GM12892 (cell line): ENCODE measurements at regions not wholly inside any gene's neighbourhood (a gene's known extent, or its start where the extent isn't known, plus 50 kb on each side); places are given as distances from the start of the nearest gene placed in this dataset.
"Not testable (repeated sequence)": the region's sequence is repeated elsewhere in the genome, so short reads cannot be mapped to it uniquely, and the experiment has no call there.

Experiments
- DNase-seq: peaks from one replicate; pipeline ENCODE4 v3.0.0; 2011; ENCODE audit not compliant: insufficient read length
- FAIRE-seq: peaks from 2 replicates; lab custom pipeline; 2011; peaks lifted over from hg19 to GRCh38; lab: Jason Lieb, UNC
- POLR2A ChIP-seq: IDR thresholded peaks from 2 replicates; pipeline ENCODE4 v1.6.1; 2011; ENCODE audit warnings: low read depth, low read length, control low read depth
- POLR2AphosphoS5 ChIP-seq: IDR thresholded peaks from 2 replicates; pipeline ENCODE4 v1.6.1; 2011; ENCODE audit warnings: low read depth, low read length, control low read depth
- TAF1 ChIP-seq: IDR thresholded peaks from 2 replicates; pipeline ENCODE4 v1.6.1; 2011; ENCODE audit warnings: low read depth, mild to moderate bottlenecking, control low read depth, low read length, borderline replicate concordance

GRCh38 chr17:69677130-69677529 is 262.6 kb downstream of the MAP2K6 start:
- FAIRE-seq (no peak), DNase-seq (no peak)
- TF ChIP-seq POLR2AphosphoS5 (no peak), POLR2A (no peak), TAF1 (no peak)

- FAIRE-seq, result no peak
These were observed 263.7 kb downstream of the MAP2K6 start for GRCh38 chr17:69678206-69678605.

GRCh38 chr17:69679829-69680228 is 265.3 kb downstream of the MAP2K6 start:
- no peak for FAIRE-seq

More at GRCh38 chr17:69678206-69678605, 263.7 kb downstream of the MAP2K6 start:
- no peak for DNase-seq
- TF ChIP-seq POLR2AphosphoS5 (no peak), TAF1 (no peak), POLR2A (no peak)

GRCh38 chr17:69684251-69684650 is 269.8 kb downstream of the MAP2K6 start:
- TF ChIP-seq TAF1 (no peak), POLR2A (no peak), POLR2AphosphoS5 (no peak)
- no peak for DNase-seq
- FAIRE-seq, result no peak

More at GRCh38 chr17:69679829-69680228, 265.3 kb downstream of the MAP2K6 start:
- TF ChIP-seq TAF1, result no peak
- TF ChIP-seq POLR2A, result no peak
- no peak for TF ChIP-seq POLR2AphosphoS5
- DNase-seq, result no peak

GRCh38 chr17:69685150-69685549 is 270.7 kb downstream of the MAP2K6 start:
- not testable (repeated sequence) for FAIRE-seq, DNase-seq

- TF ChIP-seq TAF1, result no peak
- TF ChIP-seq POLR2A, result no peak
- no peak for TF ChIP-seq POLR2AphosphoS5
- DNase-seq, result no peak
- FAIRE-seq, result no peak
These were observed 276.0 kb downstream of the MAP2K6 start for GRCh38 chr17:69690531-69690930.

- FAIRE-seq (no peak), DNase-seq (no peak)
- TF ChIP-seq TAF1 (no peak), POLR2AphosphoS5 (no peak), POLR2A (no peak)
These were observed 277.7 kb downstream of the MAP2K6 start for GRCh38 chr17:69692171-69692570.

GRCh38 chr17:69695646-69696045 is 281.1 kb downstream of the MAP2K6 start:
- FAIRE-seq (no peak), DNase-seq (no peak)
- TF ChIP-seq TAF1 (no peak), POLR2AphosphoS5 (no peak), POLR2A (no peak)

GRCh38 chr17:69696650-69697049 is 282.2 kb downstream of the MAP2K6 start:
- no peak for DNase-seq
- FAIRE-seq, result no peak
- TF ChIP-seq TAF1 (no peak), POLR2A (no peak), POLR2AphosphoS5 (no peak)

GRCh38 chr17:69698352-69698751 is 283.9 kb downstream of the MAP2K6 start:
- not testable (repeated sequence) for FAIRE-seq

GRCh38 chr17:69702078-69702477 is 287.6 kb downstream of the MAP2K6 start:
- DNase-seq (no peak), FAIRE-seq (no peak)
- no peak for TF ChIP-seq POLR2A
- TF ChIP-seq TAF1, result no peak
- no peak for TF ChIP-seq POLR2AphosphoS5

More at GRCh38 chr17:69698352-69698751, 283.9 kb downstream of the MAP2K6 start:
- DNase-seq, result not testable (repeated sequence)

- no peak for FAIRE-seq
- no peak for TF ChIP-seq TAF1
- no peak for TF ChIP-seq POLR2AphosphoS5
- TF ChIP-seq POLR2A, result no peak
- no peak for DNase-seq
These were observed 289.3 kb downstream of the MAP2K6 start for GRCh38 chr17:69703751-69704150.

- TF ChIP-seq POLR2A (no peak), POLR2AphosphoS5 (no peak), TAF1 (no peak)
- FAIRE-seq, result no peak
- no peak for DNase-seq
These were observed 290.4 kb downstream of the MAP2K6 start for GRCh38 chr17:69704935-69705334.
